NCI-H1694 treated with DMSO at 0.1 percent for 48 hours (cell line): ENCODE measurements at regions not wholly inside any gene's neighbourhood (a gene's known extent, or its start where the extent isn't known, plus 50 kb on each side); places are given as distances from the start of the nearest gene placed in this dataset.

ENCODE experiments used
- DNase-seq: peaks from one replicate; lab custom pipeline; 2025; lab: John Stamatoyannopoulos, UW

DNA sequence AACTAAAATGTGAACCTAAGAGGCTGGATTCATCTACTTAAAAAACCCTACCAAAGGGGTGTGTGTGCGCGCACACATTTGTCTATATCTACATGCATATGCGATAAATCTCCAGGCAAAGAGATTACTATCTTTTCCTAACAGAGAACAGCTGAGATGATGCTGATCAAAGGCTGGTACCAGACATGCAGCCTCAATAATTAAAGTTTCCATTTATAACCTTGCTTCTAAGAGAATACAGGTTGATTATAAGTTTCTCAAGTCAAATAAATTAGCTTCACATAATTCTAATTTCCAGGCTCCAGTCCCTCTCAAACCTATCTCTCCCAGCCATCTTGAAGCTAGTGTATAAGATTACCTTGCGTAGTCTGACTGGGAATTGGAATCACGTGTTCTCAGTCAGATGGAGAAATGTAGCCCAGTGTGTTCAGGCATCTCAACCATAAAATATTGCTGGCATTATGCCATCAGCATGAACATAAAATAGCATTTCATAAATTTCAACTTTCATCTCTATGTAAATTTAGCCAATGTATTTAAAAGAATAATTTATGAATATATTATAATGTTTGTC is 1062.0 kb downstream of the XPNPEP1 start:
- no peak for DNase-seq

DNA sequence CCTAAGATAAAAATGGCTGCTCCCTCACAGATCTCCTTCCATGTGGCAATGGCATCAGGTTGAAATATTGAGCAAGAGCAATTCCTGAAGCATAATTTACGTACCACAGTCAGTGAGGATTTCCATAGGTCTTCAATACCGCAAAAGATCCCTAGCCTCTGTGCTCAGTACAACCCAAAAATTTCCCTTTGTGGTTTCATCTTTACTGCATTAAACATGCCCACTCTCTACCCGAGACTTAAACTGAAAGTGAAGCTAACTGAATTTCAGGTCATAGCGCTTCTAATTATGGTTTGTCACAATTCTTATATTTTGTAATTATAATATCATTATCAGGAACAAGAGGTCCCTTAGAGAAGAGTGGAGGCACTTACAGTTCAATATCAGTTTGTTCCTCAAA is 1071.1 kb downstream of the XPNPEP1 start:
- DNase-seq, result no peak

DNA sequence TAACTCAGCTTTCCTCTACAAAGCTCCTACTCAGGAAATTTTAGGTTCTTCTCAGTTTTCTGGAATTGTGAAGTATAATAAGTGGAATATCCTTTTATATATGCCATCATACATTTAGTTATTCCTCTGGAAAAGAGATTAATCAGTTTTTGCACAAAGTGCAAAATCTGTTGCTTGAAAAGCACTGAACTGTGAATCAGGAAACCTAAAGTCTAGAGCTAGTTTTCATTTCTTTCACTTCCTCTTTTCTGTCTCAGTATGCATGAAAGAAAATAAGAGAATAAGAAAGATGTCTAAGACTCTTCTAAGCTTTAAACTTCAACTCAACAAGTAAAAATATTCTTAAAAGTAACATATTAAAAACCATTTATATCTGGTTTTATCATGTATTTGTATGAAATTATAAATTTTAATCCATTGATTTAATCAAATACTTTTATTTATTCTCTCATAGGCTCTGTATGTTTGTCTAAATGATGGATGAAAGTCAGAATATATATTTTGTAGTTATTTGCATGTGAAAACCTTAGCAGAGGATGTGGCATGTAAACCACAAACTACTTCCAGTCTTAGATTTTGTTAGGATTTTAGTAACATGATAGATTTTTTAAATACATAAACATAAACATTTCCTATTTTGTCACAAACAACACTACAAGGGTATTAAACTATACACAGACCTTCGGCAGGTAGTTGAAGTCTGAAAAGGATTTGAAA is 1073.0 kb downstream of the XPNPEP1 start:
- DNase-seq, result no peak

DNA sequence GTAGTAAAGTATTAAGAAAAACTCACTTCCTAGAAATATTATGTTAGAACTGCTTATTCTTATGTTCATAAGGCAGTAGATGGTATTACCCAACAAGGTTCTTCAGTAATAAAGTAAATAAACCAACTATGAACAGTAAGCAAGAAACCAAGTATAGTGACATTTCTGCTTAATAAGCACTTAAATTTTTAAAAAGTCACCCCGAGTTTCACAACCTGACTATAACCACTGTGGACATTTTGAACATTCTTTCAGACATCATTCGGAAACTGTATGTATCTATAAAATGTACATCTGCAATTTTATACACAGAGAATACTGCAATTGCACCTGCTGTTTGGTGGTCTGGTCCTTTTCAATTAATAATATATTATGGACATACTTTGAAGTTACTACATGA is 1073.6 kb downstream of the XPNPEP1 start:
- DNase-seq, result no peak

DNA sequence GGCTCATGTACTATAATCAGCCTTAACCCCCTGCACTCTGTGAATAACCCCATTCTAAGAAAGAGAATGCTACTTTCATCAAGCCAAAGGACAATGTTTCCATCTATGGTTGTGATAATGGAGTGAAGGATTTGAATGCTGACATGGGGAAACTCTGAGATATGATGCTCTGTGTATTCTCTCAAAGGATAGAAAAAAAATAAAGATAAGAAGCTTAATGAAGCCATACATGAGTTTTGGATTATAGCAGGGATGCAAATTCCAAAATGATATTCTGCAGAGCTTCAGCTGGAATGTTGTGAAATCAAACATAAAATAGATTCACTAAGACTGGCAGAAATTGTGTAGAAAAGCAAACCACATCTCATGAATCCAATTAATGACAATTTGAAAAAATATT is 1074.1 kb downstream of the XPNPEP1 start:
- DNase-seq, result no peak

DNA sequence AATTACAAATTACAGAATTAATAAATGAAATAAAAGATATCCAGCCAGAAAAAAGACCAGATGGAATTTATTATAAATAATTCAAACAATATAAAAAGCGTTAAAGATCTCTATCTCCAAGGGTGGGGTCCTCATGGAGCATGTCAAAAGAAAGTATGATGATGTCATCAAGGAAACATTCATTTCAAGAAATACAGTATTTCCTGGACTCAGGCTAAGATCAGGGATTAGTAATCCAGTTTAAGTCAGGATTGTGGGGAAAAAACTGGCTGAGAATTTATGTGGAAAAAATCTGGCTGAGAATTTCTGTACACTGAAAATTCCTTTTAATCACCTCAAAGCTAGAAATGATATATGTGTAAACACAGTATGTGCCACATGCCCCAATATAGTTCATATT is 1075.3 kb downstream of the XPNPEP1 start:
- DNase-seq, result no peak

DNA sequence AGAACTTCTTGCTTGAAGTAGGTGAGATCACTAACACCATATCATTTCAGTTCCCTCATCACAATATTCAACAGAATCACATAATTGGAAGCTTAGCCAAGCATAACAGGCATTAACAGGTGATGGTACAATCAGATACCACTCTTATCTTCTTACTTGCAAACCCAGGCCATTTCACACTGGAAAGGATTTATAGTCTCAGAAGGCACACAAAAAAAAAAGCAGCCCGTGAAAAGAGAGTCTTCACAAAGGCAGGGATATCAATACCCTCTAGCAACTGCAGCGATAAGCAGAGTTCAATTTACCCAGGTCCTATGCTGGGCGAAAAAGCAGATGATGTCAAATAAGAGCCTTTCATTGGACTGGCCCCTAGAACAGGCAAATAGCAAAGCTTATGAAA is 1082.4 kb downstream of the XPNPEP1 start:
- no peak for DNase-seq

DNA sequence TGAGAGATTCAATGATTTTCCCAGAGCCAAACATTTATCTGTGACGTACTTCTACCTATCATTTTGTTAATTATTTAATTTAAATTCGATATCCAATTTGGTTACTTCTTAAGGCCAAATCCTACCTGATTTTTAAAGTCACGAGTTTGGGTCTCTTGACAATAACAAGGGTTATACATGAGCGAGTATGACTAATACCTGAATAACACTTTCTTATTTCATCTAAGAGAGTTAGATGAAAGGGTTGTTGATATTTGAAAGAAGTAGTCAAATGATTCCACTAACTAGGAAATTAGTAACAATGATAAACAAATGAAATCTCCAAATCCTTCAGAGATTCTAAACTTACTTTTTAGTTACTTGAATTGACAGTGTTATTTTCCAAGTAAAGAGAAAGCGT is 1086.9 kb downstream of the XPNPEP1 start:
- DNase-seq, result no peak

DNA sequence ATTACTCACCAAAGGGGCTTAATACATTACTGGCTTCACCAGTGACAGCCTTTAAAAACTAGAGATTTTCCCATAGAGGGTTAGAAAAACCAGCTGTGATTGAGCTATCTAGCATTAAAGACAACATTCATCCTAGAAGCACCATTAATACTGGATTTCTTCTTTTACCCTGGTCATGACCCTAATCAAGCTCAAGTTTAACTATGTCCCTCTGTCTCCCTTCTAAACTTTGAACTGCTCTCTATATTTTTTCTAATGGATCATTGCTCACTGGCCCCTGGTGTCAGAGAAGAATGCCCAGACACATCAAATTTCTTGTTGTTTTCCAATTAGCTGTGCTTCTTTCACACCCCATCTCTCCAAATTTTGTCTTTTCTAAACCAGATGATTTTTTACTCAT is 1101.3 kb downstream of the XPNPEP1 start:
- no peak for DNase-seq

DNA sequence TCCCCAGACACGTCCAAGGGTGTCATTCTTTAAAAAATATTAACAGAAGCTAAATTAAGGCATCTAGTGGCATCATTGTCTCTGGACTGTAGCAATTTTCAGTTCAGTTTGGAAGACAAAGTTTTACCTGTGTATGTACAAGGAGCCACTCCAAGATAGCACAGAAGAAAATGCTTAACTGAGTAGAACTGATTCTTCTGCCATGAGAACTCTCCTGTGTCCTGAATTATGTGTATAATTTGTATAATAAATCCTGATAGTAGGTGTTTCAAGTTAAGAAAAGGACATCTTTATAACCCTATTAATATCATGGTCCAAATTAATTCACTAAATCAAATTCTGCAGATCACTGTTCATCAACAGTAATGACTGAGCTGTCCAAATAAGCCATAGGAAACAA is 1104.0 kb downstream of the XPNPEP1 start:
- no peak for DNase-seq

DNA sequence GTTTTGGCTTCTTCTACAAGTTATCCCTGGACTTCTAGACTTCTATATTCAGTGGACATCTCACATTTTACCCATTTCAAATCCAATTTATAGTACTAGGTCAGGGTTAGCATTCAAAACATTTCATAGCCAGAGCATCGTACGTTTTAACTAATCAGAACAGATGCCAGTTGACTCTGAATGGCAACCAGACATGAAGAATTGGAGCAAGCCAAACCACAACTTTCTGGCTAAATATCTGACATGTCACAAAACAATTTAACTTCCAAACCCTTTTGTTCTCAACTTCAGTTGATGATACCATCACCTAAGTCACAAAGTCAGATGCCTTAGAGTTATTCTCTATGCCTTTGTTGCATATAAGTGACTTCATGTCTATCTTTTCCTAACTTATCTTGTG is 1105.7 kb downstream of the XPNPEP1 start:
- DNase-seq, result no peak

DNA sequence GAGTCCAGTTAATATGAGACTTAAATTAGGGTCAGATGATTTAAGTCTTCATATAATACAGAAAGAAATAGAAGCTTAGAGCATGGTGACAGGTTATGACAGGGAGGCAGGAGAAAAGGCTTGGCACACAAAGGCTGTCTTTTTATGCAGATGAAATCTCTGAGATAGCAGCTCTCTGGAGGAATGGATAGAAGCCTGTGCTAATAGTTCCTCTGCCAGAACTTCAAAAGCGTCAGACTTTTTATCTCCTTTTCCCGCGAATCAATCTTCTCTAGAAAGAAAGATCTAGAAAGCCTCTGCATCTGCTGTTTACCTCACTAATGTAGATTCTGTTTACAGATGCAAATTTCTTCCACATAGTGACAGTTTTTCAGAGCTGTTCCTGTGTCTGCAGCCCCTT is 1106.2 kb downstream of the XPNPEP1 start:
- DNase-seq, result no peak

DNA sequence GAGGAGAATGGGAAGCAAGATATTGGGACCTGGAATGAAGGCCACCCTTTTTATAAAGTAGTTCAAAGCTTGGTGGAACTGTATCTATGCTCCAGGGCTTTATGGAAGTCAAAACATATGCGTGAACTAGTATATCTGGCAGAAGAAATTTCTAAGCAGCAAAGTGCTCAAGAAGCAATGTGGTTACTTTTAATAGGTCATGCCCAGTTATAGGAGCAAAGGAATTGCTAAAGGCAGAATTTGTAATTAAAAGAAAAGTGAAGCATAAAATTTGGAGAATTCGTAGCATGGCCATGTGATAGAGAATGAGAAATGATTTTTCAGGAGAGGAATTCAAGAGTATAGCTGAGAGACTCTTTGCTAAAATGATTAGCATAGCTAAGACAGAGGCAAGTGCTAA is 1110.4 kb downstream of the XPNPEP1 start:
- DNase-seq, result no peak

DNA sequence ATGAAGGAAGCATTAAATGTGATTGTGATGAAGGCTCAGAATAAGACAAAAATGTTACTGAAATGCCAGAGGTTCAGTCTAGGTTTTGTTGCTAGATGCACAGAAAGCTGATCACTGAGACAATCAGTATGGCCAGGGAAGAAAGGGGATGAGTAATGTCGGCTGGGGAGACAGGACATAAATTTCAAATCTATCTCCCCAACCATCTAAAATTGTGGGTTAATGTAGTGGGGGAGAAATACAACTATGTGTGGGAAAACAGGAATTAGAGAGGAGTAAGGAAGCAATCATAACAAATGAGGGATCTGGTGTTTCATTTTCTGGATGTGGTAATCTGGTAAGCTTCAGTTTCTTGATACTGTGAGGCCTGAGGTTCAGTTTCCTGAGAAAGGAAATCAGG is 1111.0 kb downstream of the XPNPEP1 start:
- no peak for DNase-seq

DNA sequence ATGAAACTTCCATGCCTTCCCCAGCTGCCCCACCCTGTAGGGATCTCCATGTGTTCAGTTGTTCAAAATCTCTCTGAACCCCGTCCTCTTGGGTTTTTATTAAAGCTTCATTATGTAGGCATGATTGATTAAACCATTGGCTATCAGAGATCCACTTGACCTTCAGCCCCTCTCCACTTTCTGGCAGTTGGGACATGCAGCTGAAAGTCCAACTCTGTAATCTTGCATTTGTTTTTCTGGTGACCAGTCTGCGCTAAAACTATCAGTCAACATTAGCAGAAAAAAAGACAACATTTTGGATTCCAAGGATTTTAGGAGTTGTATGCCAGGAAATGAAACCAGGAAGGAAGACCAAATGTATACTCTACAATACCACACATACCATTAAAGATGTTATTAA is 1115.1 kb downstream of the XPNPEP1 start:
- no peak for DNase-seq

DNA sequence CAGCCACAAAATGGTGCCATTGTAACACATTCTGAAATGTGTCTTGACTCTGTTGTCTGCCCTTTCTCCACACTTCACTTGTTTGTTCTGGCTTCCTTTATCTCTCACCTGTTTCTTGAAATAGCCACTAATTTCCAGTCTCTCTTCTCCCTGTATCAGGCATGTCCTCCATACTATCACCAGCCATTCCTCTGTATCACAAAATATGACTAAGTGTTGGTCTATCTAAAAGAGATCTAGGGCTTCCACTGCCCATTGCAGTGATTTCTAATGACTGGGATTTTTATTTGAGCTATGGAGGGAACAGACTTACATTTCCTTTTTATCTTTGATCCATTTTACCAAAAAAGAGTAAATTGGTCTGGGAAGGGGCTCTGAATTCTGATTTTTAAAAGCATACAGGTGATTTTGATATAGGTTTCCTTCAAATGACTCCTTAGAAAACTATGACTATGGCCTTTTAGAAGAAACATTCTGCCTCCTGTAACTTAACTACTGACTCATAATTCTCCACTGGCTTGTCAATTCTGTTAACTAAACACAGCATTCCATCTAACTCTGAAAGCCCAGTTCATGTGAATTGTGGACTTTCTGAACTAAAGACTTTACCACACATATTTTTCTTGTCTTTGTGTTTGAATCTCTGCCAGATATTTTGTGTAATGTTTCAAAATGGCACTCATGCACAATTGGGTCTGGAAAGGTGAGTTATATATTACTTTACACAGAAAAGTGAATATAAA is 1121.4 kb downstream of the XPNPEP1 start:
- no peak for DNase-seq

DNA sequence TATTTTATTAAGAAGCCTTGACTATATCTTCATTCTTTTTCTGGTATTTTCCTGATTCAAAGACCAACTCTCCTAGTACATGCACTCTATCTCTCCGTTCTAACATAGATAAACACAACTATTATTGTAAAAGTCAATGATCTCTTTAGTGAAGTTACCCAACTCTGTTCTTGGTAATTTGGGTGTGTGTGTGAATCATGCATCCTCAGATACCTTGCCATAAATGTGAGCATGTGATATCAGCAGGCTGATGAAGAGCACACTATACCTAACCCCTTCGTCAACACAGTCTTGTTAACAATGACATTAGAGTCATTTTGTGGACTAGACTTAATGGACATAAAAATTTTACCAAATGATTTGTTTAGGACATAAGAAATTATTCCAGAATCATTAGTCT is 1122.1 kb downstream of the XPNPEP1 start:
- DNase-seq, result no peak

DNA sequence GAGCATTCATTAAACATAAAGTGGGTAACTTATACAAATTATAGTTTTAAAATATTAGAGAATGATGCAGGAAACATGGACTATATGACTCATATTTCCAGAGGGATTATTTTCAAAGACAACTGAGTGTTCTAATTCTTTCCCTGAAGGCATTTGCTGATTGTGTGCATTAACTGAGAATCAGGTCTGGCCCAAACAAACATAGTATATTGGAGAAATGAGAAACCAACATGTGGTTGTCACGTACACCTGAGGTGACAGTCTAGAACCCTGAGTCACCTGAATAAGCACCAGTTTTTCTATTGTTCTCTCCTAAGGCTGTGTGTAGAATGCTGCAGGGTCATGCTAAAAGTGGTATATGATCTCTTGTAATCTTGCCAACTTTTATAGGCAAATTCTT is 1125.7 kb downstream of the XPNPEP1 start:
- no peak for DNase-seq

DNA sequence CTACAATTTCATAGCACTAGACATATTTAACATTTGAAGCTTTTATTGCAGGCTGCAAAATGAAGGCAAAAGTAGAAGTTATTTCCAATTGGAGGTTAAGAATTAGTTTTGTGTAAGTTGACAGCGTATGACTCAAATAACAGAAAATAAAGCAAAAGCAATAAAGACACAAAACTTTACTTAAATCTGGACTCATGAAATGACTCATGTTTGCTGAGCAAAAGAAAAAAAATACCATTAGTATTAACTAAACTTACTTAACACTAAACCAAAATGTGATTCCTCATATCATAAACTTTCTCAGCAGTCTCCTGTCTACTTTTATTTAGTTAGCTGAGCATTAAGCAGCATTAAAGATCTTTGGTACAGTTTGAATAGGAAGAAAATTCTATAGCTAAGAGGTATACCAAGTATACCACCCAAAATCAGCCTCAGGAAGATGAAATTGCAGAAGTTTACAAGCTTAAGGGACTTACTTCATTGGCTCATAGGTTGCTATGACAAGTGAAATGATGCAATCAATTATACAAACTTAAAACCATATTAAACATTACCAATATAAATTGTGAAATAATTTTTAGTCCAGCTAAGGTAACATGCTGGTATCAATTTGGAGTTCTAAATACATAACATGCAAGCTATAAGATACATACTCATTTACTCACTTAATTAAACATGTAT is 1131.4 kb downstream of the XPNPEP1 start:
- DNase-seq, result no peak

DNA sequence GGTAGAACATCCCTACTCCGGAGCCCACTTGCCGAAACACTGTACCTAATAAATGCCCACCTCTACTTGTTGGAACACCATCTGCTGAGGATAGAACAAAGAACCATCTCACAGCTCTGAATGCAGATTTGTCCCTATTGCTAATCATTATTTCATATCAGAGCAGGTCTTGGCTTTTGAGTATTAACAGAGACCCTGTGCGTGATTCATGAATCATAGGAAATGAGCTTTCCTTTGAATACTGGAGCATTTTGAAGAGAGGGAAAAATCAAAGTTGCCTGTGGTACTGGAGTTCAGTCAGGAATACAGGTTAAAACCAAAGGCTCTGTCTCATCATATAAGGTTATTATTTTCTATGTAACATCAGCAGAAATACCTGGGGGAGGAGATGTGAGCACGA is 1132.3 kb downstream of the XPNPEP1 start:
- DNase-seq, result no peak

DNA sequence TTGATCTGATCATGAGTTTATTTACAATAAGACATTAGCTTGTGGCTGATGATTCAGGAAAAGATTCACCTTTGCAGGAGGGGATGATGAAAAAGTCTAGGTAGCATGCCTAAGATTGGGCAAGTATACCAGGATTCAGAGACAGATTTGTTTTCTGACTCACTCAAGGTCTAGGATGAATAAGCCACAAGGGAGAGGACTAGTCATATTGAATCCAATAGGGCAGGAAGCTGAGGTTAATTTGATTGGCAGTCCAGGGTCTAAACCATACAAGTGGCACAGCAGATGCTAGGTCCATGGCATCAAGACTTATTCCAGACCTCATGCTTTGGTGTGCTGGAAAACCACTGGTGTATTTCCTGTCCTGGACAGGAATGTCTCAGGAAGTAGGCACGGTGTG is 1133.4 kb downstream of the XPNPEP1 start:
- DNase-seq, result no peak

DNA sequence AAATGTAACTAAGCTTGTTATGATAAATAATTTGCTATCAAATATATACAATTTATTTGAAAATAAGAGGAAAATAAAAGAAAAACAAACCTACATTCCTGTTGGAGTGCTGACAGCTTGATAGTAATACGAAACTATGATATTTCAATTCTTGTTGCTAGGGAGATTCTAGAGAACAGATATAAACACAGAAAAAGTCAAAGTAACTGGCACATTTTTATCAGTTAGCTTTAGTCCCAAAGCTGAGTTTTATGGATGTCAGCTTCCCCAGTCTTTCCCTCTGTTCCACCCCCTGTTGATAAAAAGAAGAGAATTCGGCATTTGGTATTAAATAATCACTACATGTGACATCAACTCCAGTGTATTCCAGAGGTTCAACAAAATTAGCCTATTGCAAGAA is 1134.0 kb downstream of the XPNPEP1 start:
- DNase-seq, result no peak

DNA sequence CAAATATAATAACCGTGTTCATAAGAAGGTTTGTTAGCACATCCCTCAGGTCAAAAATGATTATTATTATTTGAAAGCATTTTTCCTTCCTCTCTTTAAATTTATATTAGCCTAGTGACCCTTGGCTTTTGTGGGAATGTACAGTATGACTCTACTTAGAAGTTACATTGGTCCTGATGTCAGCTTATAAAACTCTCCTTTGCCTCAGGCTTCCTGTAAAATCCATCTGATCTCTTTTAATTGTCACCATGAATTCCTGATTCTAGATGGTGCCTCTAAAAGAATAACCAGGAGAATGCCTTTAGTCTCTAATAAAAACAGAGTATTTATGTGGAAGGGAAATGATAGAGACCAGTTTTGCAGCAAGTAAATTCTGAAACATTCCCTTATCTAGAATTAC is 1134.4 kb downstream of the XPNPEP1 start:
- DNase-seq, result no peak
